ENCODE measurements at regions not wholly inside any gene's neighbourhood (a gene's known extent, or its start where the extent isn't known, plus 50 kb on each side); places are given as distances from the start of the nearest gene placed in this dataset.

- DNase-seq, result no peak
These were observed 183.6 kb upstream of the DDHD1 start for GRCh38 chr14:53336729-53337128.

GRCh38 chr14:53333809-53334208 is 180.7 kb upstream of the DDHD1 start:
- DNase-seq, result no peak

- no peak for DNase-seq
These were observed 178.8 kb upstream of the DDHD1 start for GRCh38 chr14:53331921-53332320.

- no peak for DNase-seq
These were observed 178.1 kb upstream of the DDHD1 start for GRCh38 chr14:53331247-53331646.

GRCh38 chr14:53330441-53330840 is 177.3 kb upstream of the DDHD1 start:
- no peak for DNase-seq

- no peak for DNase-seq
These were observed 175.7 kb upstream of the DDHD1 start for GRCh38 chr14:53328841-53329240.

- no peak for DNase-seq
These were observed 174.6 kb upstream of the DDHD1 start for GRCh38 chr14:53327716-53328115.

GRCh38 chr14:53325176-53325806 is 172.2 kb upstream of the DDHD1 start:
- DNase-seq, result no peak

GRCh38 chr14:53316504-53316903 is 163.4 kb upstream of the DDHD1 start:
- no peak for DNase-seq

- DNase-seq, result no peak
These were observed 157.3 kb upstream of the DDHD1 start for GRCh38 chr14:53310412-53310811.

- no peak for DNase-seq
These were observed 153.8 kb upstream of the DDHD1 start for GRCh38 chr14:53306911-53307310.

GRCh38 chr14:53306267-53306721 is 153.2 kb upstream of the DDHD1 start:
- peak; percentile 28 to 29 for DNase-seq

- DNase-seq, result no peak
These were observed 151.7 kb upstream of the DDHD1 start for GRCh38 chr14:53304726-53305381.

- peak; percentile 43 to 57 for DNase-seq
These were observed 143.0 kb upstream of the DDHD1 start for GRCh38 chr14:53295985-53296582.

GRCh38 chr14:53295372-53295771 is 142.2 kb upstream of the DDHD1 start:
- DNase-seq, result no peak

- no peak for DNase-seq
These were observed 133.2 kb upstream of the DDHD1 start for GRCh38 chr14:53286301-53286700.

- no peak for DNase-seq
These were observed 132.7 kb upstream of the DDHD1 start for GRCh38 chr14:53285821-53286220.

GRCh38 chr14:53285064-53285463 is 131.9 kb upstream of the DDHD1 start:
- DNase-seq, result no peak

- no peak for DNase-seq
These were observed 125.7 kb upstream of the DDHD1 start for GRCh38 chr14:53278602-53279506.

GRCh38 chr14:53273671-53274072 is 120.5 kb upstream of the DDHD1 start:
- DNase-seq, result no peak

GRCh38 chr14:53265025-53265424 is 111.9 kb upstream of the DDHD1 start:
- no peak for DNase-seq

- no peak for DNase-seq
These were observed 107.8 kb upstream of the DDHD1 start for GRCh38 chr14:53260928-53261327.

- no peak for DNase-seq
These were observed 107.2 kb upstream of the DDHD1 start for GRCh38 chr14:53260286-53260685.
